Loucy (cell line): ENCODE measurements at regions not wholly inside any gene's neighbourhood (a gene's known extent, or its start where the extent isn't known, plus 50 kb on each side); places are given as distances from the start of the nearest gene placed in this dataset.

Experiments used
- H2AFZ ChIP-seq: fragments of 200-600 bp; sonication (generic); 2 replicates; pipeline ENCODE4 v1.6.0; 2016; ENCODE audit warnings: antibody characterized with exemption, mild to moderate bottlenecking, low read length, moderate library complexity
- H3F3A ChIP-seq: fragments of 200-600 bp; 2 replicates; pipeline ENCODE4 v1.6.0; 2016; ENCODE audit warnings: antibody characterized with exemption, low read depth, mild to moderate bottlenecking
- H3K27me3 ChIP-seq: fragments of 200-600 bp; sonication (generic); 2 replicates; pipeline ENCODE4 v1.6.1; 2014; ENCODE audit warnings: low read length, mild to moderate bottlenecking; ENCODE audit not compliant: insufficient read depth, poor library complexity, severe bottlenecking
- H3K36me3 ChIP-seq: fragments of 200-600 bp; sonication (generic); 2 replicates; pipeline ENCODE4 v1.6.1; 2016; ENCODE audit warnings: low read length; ENCODE audit not compliant: insufficient read depth
- H3K4me1 ChIP-seq: fragments of 200-600 bp; sonication (generic); 2 replicates; pipeline ENCODE4 v1.5.1; 2014; ENCODE audit warnings: low read length, mild to moderate bottlenecking; ENCODE audit not compliant: insufficient read depth, poor library complexity, severe bottlenecking
- H3K4me2 ChIP-seq: fragments of 200-600 bp; sonication (generic); 2 replicates; pipeline ENCODE4 v1.6.0; 2014; ENCODE audit warnings: antibody characterized with exemption, low read length, low read depth, mild to moderate bottlenecking; ENCODE audit not compliant: poor library complexity, severe bottlenecking
- H3K4me3 ChIP-seq: fragments of 200-600 bp; sonication (generic); 2 replicates; pipeline ENCODE4 v1.5.1; 2014; ENCODE audit warnings: low read length, mild to moderate bottlenecking, mixed read lengths; ENCODE audit not compliant: poor library complexity, severe bottlenecking
- H3K79me2 ChIP-seq: fragments of 200-600 bp; sonication (generic); 2 replicates; pipeline ENCODE4 v1.6.1; 2014; ENCODE audit warnings: low read length; ENCODE audit not compliant: insufficient read depth
- H3K9ac ChIP-seq: fragments of 200-600 bp; sonication (generic); 2 replicates; pipeline ENCODE4 v1.6.0; 2014; ENCODE audit warnings: mild to moderate bottlenecking, low read depth, low read length, moderate library complexity; ENCODE audit not compliant: poor library complexity, severe bottlenecking
- H3K9me2 ChIP-seq: fragments of 200-600 bp; sonication (generic); replicated peaks from 2 replicates; pipeline ENCODE4 v1.6.1; 2016; ENCODE audit warnings: low read depth, low read length, mixed read lengths
- H3K9me3 ChIP-seq: fragments of 200-600 bp; sonication (generic); 2 replicates; pipeline ENCODE4 v1.6.1; 2014; ENCODE audit warnings: mild to moderate bottlenecking, antibody characterized with exemption, low read length, low read depth; ENCODE audit not compliant: insufficient read depth
- H4K20me1 ChIP-seq: fragments of 200-600 bp; sonication (generic); 2 replicates; pipeline ENCODE4 v1.6.0; 2014; ENCODE audit warnings: antibody characterized with exemption, low read length, mild to moderate bottlenecking; ENCODE audit not compliant: insufficient read depth, poor library complexity, severe bottlenecking
- EZH2phosphoT487 ChIP-seq: fragments of 200-600 bp; IDR thresholded peaks from 2 replicates; pipeline ENCODE4 v1.6.1; 2018; ENCODE audit warnings: antibody characterized with exemption, mild to moderate bottlenecking, moderate library complexity, borderline replicate concordance
- TF ChIP-seq, protein P1 (sequence below): fragments of 200-600 bp; sonication (generic); conservative IDR thresholded peaks from 2 replicates; pipeline ENCODE4 v1.5.1; 2014; ENCODE audit warnings: mild to moderate bottlenecking, antibody characterized with exemption, low read length

- no peaks in the 10 kb centered on the region for H3K27me3 ChIP-seq
- H3K4me2 ChIP-seq: no peak overlapping the region
- no peaks in the 10 kb centered on the region for H3K4me1 ChIP-seq
- no peaks in the 10 kb centered on the region for H4K20me1 ChIP-seq
- no peak overlapping the region for H2AFZ ChIP-seq
- H3K79me2 ChIP-seq: no peaks in the 10 kb centered on the region
- H3K9me3 ChIP-seq: no peaks in the 10 kb centered on the region
- H3F3A ChIP-seq: no peaks in the 10 kb centered on the region
- no peaks in the 10 kb centered on the region for H3K36me3 ChIP-seq
- no peak overlapping the region for H3K4me3 ChIP-seq
- no peaks in the 10 kb centered on the region for H3K9me2 ChIP-seq
- H3K9ac ChIP-seq: no peak overlapping the region
- TF ChIP-seq, protein P1, sequence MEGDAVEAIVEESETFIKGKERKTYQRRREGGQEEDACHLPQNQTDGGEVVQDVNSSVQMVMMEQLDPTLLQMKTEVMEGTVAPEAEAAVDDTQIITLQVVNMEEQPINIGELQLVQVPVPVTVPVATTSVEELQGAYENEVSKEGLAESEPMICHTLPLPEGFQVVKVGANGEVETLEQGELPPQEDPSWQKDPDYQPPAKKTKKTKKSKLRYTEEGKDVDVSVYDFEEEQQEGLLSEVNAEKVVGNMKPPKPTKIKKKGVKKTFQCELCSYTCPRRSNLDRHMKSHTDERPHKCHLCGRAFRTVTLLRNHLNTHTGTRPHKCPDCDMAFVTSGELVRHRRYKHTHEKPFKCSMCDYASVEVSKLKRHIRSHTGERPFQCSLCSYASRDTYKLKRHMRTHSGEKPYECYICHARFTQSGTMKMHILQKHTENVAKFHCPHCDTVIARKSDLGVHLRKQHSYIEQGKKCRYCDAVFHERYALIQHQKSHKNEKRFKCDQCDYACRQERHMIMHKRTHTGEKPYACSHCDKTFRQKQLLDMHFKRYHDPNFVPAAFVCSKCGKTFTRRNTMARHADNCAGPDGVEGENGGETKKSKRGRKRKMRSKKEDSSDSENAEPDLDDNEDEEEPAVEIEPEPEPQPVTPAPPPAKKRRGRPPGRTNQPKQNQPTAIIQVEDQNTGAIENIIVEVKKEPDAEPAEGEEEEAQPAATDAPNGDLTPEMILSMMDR: no peak
- TF ChIP-seq EZH2phosphoT487: no peak
Measured at GRCh38 chr6:47153404-47153755, 111.2 kb upstream of the ADGRF1 start.

DNA sequence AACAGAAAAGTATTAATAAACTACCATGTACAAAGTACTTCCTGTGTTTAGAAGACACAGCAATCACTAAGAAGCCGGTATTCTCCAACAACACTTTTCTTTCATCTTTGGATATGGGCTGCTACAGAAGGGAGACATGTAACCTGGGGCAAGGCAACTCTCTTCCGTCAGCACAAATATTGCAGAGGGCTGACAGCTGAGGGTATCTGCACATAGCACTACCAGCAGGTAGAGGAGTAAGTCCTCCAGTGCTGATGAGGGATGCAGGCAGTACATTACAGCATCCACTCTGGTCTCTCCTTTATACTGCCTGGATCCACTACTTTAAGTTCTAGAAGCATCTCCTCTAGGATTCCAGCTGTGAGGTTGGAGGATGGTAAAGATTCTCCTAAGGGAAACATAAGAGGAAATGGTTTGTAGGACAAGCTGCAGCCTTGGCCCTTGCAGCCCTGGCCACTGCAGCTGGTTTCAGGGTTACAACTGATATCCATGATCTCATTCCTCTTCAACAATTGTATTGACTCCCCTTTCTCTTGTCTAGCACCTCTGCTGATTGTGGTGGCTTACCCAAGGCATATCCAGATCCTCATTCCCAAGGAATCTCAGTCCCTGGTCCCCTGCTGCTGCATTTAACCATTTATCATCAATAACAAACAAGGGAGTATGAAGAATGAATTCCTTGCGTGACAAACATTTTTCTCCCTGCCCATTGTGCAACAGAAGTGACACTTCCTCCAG, 110.7 kb upstream of the ADGRF1 start:
- Histone ChIP-seq H3K9me2 (no peaks in the 10 kb centered on the region), H3F3A (no peaks in the 10 kb centered on the region), H3K36me3 (no peaks in the 10 kb centered on the region), H3K9ac (no peak overlapping the region), H3K4me3 (no peak overlapping the region), H2AFZ (no peak overlapping the region; the same call in 1 of the 2 replicates), H3K79me2 (no peaks in the 10 kb centered on the region), H3K27me3 (no peaks in the 10 kb centered on the region), H3K4me2 (no peak overlapping the region), H3K9me3 (no peaks in the 10 kb centered on the region), H4K20me1 (no peaks in the 10 kb centered on the region), H3K4me1 (no peaks in the 10 kb centered on the region)
- TF ChIP-seq EZH2phosphoT487: no peak
- TF ChIP-seq, protein P1: no peak

- Histone ChIP-seq H3K4me1 (peaks cover 12% of the 10 kb centered on the region), H3K27me3 (no peaks in the 10 kb centered on the region), H3K9me2 (no peaks in the 10 kb centered on the region), H3K9me3 (no peaks in the 10 kb centered on the region), H3K9ac (no peak overlapping the region), H2AFZ (no peak overlapping the region), H3K4me2 (no peak overlapping the region), H4K20me1 (no peaks in the 10 kb centered on the region), H3K79me2 (no peaks in the 10 kb centered on the region), H3K36me3 (no peaks in the 10 kb centered on the region), H3K4me3 (no peak overlapping the region), H3F3A (no peaks in the 10 kb centered on the region)
- TF ChIP-seq, protein P1: no peak
- no peak for TF ChIP-seq EZH2phosphoT487
Measured at GRCh38 chr6:47151232-47151898, 109.2 kb upstream of the ADGRF1 start.
